PC-9 (cell line): ENCODE measurements at regions not wholly inside any gene's neighbourhood (a gene's known extent, or its start where the extent isn't known, plus 50 kb on each side); places are given as distances from the start of the nearest gene placed in this dataset.

Experiments used
- BruUV-seq: library from RNA; stranded (reverse); fragments of 400-500 nt; replicated peaks from 2 replicates; lab custom pipeline; 2021; lab: Mats Ljungman, UMichigan
- CTCF ChIA-PET: fragments of 300-600 bp; sonication (Branson Sonifier 250); formaldehyde crosslinking; loops from one replicate; lab custom pipeline; 2022; ENCODE audit warnings: antibody characterized with exemption; lab: Charles Lee
- POLR2A ChIA-PET: fragments of 300-600 bp; sonication (Branson Sonifier 250); formaldehyde crosslinking; loops from one replicate; lab custom pipeline; 2022; ENCODE audit warnings: antibody characterized with exemption; ENCODE audit not compliant: unreplicated experiment; lab: Charles Lee
- DNase-seq, 2 experiments: peaks; one replicate each; pipeline versions ENCODE4 v3.0.0 to v3.0.0-alpha.2; 2015 to 2022; ENCODE audit warnings: mixed read lengths in 1 of 2
- H2AFZ ChIP-seq: fragments of 200-600 bp; sonication (generic); 2 replicates; pipeline ENCODE4 v1.8.1; 2017; ENCODE audit warnings: antibody characterized with exemption
- H3F3A ChIP-seq: fragments of 200-600 bp; sonication (generic); 2 replicates; pipeline ENCODE4 v1.8.1; 2017; ENCODE audit warnings: antibody characterized with exemption, mild to moderate bottlenecking, low read depth; ENCODE audit not compliant: insufficient read depth
- H3K27ac ChIP-seq: fragments of 200-600 bp; sonication (generic); 2 replicates; pipeline ENCODE4 v1.6.1; 2016; ENCODE audit warnings: mixed run types
- H3K27me3 ChIP-seq: fragments of 200-600 bp; sonication (generic); 2 replicates; pipeline ENCODE4 v1.6.1; 2016; ENCODE audit warnings: low read depth, mixed run types; ENCODE audit not compliant: insufficient read depth
- H3K36me3 ChIP-seq: fragments of 200-600 bp; sonication (generic); 2 replicates; pipeline ENCODE4 v1.6.1; 2016; ENCODE audit warnings: low read depth, mixed run types
- H3K4me1 ChIP-seq: fragments of 200-600 bp; sonication (generic); replicated peaks from 2 replicates; pipeline ENCODE4 v1.6.1; 2016; ENCODE audit warnings: mixed run types; ENCODE audit not compliant: insufficient read depth
- H3K4me2 ChIP-seq: fragments of 200-600 bp; sonication (generic); 2 replicates; pipeline ENCODE4 v1.6.1; 2017; ENCODE audit warnings: mixed run types
- H3K4me3 ChIP-seq: fragments of 200-600 bp; sonication (generic); 2 replicates; pipeline ENCODE4 v1.6.1; 2016; ENCODE audit warnings: mixed run types
- H3K79me2 ChIP-seq: fragments of 200-600 bp; sonication (generic); 2 replicates; pipeline ENCODE4 v1.6.1; 2017; ENCODE audit warnings: low read depth, mixed run types
- H3K9me2 ChIP-seq: fragments of 200-600 bp; sonication (generic); 2 replicates; pipeline ENCODE4 v1.8.1; 2017; ENCODE audit warnings: mild to moderate bottlenecking; ENCODE audit not compliant: insufficient read depth
- H3K9me3 ChIP-seq: fragments of 200-600 bp; sonication (generic); 2 replicates; pipeline ENCODE4 v1.8.1; 2016; ENCODE audit warnings: low read depth; ENCODE audit not compliant: insufficient read depth
- H4K20me1 ChIP-seq: fragments of 200-600 bp; sonication (generic); 2 replicates; pipeline ENCODE4 v1.8.1; 2017; ENCODE audit not compliant: insufficient read depth
- CTCF ChIP-seq: fragments of 200-600 bp; sonication (generic); conservative IDR thresholded peaks from 2 replicates; pipeline ENCODE4 v1.6.1; 2017; ENCODE audit warnings: mixed run types, antibody characterized with exemption, mild to moderate bottlenecking, moderate library complexity
- EZH2 ChIP-seq: fragments of 200-600 bp; sonication (generic); IDR thresholded peaks from 2 replicates; pipeline ENCODE4 v1.8.0; 2017; ENCODE audit warnings: antibody characterized with exemption, low read depth
- intact Hi-C: fragments of 100-400 bp; cut with micrococcal nuclease; formaldehyde crosslinking; loops from one replicate; pipeline ENCODE4 v1.10.0; 2022; ENCODE audit not compliant: unreplicated experiment

- Histone ChIP-seq H3K4me2 (no peak overlapping the region), H3K9me2 (no peaks in the 10 kb centered on the region), H3K4me3 (no peak overlapping the region), H3K27me3 (no peaks in the 10 kb centered on the region), H3K27ac (peak overlapping the region; percentile 60), H3F3A (no peaks in the 10 kb centered on the region), H4K20me1 (no peaks in the 10 kb centered on the region), H2AFZ (no peak overlapping the region), H3K79me2 (no peaks in the 10 kb centered on the region), H3K4me1 (no peaks in the 10 kb centered on the region), H3K9me3 (no peaks in the 10 kb centered on the region), H3K36me3 (no peaks in the 10 kb centered on the region)
- no TSS peak for BruUV-seq
- CTCF ChIA-PET = no interaction called here
- TF ChIP-seq CTCF (no peak), EZH2 (no peak)
- DNase-seq = peak in 1 of 2 experiments; percentile 71
- POLR2A ChIA-PET = no interaction called here
- intact Hi-C loops = no loop called here
Measured at GRCh38 chrX:46317163-46317562, 228.1 kb downstream of the ZNF674 start.

- Histone ChIP-seq H3K36me3 (no peaks in the 10 kb centered on the region), H3K9me3 (no peaks in the 10 kb centered on the region), H3K79me2 (no peaks in the 10 kb centered on the region), H3F3A (no peaks in the 10 kb centered on the region), H3K4me3 (no peak overlapping the region), H3K4me1 (no peaks in the 10 kb centered on the region), H3K4me2 (no peak overlapping the region), H3K27me3 (no peaks in the 10 kb centered on the region), H3K9me2 (no peaks in the 10 kb centered on the region), H3K27ac (no peak overlapping the region), H2AFZ (no peak overlapping the region), H4K20me1 (no peaks in the 10 kb centered on the region)
- POLR2A ChIA-PET = no interaction called here
- DNase-seq = no peak
- intact Hi-C loops = no loop called here
- BruUV-seq = no TSS peak
- CTCF ChIA-PET = no interaction called here
- no peak for TF ChIP-seq CTCF
Measured at GRCh38 chrX:46311581-46312120, 233.6 kb downstream of the ZNF674 start.

- no peaks in the 10 kb centered on the region for H4K20me1 ChIP-seq
- H3K27ac ChIP-seq = no peak overlapping the region
- H3K4me3 ChIP-seq = no peak overlapping the region
- no peaks in the 10 kb centered on the region for H3K4me1 ChIP-seq
- DNase-seq = no peak
- H3K27me3 ChIP-seq = no peaks in the 10 kb centered on the region
- H3K4me2 ChIP-seq = no peak overlapping the region
- no peak overlapping the region for H2AFZ ChIP-seq
- BruUV-seq = no TSS peak
- no peaks in the 10 kb centered on the region for H3F3A ChIP-seq
- no peaks in the 10 kb centered on the region for H3K79me2 ChIP-seq
- ChIA-PET POLR2A (no interaction called here), CTCF (no interaction called here)
- H3K9me3 ChIP-seq = no peaks in the 10 kb centered on the region
- intact Hi-C loops = no loop called here
- no peaks in the 10 kb centered on the region for H3K36me3 ChIP-seq
- TF ChIP-seq EZH2 (no peak), CTCF (no peak)
- H3K9me2 ChIP-seq = no peaks in the 10 kb centered on the region
Measured at GRCh38 chrX:46310815-46311497, 234.3 kb downstream of the ZNF674 start.
